OCI-LY1 (cell line): ENCODE measurements at regions not wholly inside any gene's neighbourhood (a gene's known extent, or its start where the extent isn't known, plus 50 kb on each side); places are given as distances from the start of the nearest gene placed in this dataset.

ENCODE experiments used
- H2AFZ ChIP-seq: fragments of 200-600 bp; sonication (generic), shearing (Covaris generic); 2 replicates; pipeline ENCODE4 v1.6.0; 2014; ENCODE audit warnings: antibody characterized with exemption, mild to moderate bottlenecking, low read length
- H3F3A ChIP-seq: fragments of 200-600 bp; sonication (generic), shearing (Covaris generic); 2 replicates; pipeline ENCODE4 v1.6.0; 2014; ENCODE audit warnings: mild to moderate bottlenecking, antibody characterized with exemption, low read length, moderate library complexity; ENCODE audit not compliant: insufficient read depth
- H3K27ac ChIP-seq: fragments of 200-600 bp; sonication (generic); 2 replicates; pipeline ENCODE4 v1.5.1; 2014; ENCODE audit warnings: low read length, mixed run types, mild to moderate bottlenecking, low read depth; ENCODE audit not compliant: poor library complexity, severe bottlenecking
- H3K27me3 ChIP-seq: fragments of 200-600 bp; sonication (generic); 2 replicates; pipeline ENCODE4 v1.6.0; 2014; ENCODE audit warnings: antibody characterized with exemption, mild to moderate bottlenecking, low read length, moderate library complexity; ENCODE audit not compliant: insufficient read depth
- H3K36me3 ChIP-seq: fragments of 200-600 bp; sonication (generic); 2 replicates; pipeline ENCODE4 v1.6.1; 2014; ENCODE audit warnings: mild to moderate bottlenecking, antibody characterized with exemption, low read length, moderate library complexity, mixed read lengths; ENCODE audit not compliant: insufficient read depth
- H3K4me1 ChIP-seq: fragments of 200-600 bp; sonication (generic); 2 replicates; pipeline ENCODE4 v1.5.1; 2014; ENCODE audit warnings: mild to moderate bottlenecking, low read length, moderate library complexity; ENCODE audit not compliant: insufficient read depth, severe bottlenecking
- H3K4me2 ChIP-seq: fragments of 200-600 bp; sonication (generic), shearing (Covaris generic); 2 replicates; pipeline ENCODE4 v1.6.1; 2014; ENCODE audit warnings: low read length
- H3K4me3 ChIP-seq: fragments of 200-600 bp; sonication (generic); 2 replicates; pipeline ENCODE4 v1.5.1; 2014; ENCODE audit warnings: low read length, low read depth, mild to moderate bottlenecking, mixed read lengths; ENCODE audit not compliant: poor library complexity, severe bottlenecking
- H3K79me2 ChIP-seq: fragments of 200-600 bp; shearing (Covaris generic); 2 replicates; pipeline ENCODE4 v1.6.1; 2016; ENCODE audit warnings: mixed run types, low read length, mixed read lengths; ENCODE audit not compliant: insufficient read depth
- H3K9ac ChIP-seq: fragments of 200-600 bp; sonication (generic), shearing (Covaris generic); 2 replicates; pipeline ENCODE4 v1.6.1; 2014; ENCODE audit warnings: mild to moderate bottlenecking, low read length, mixed read lengths
- H3K9me2 ChIP-seq: fragments of 200-600 bp; sonication (generic), shearing (Covaris generic); 2 replicates; pipeline ENCODE4 v1.6.1; 2014; ENCODE audit warnings: low read depth, mild to moderate bottlenecking, low read length, mixed read lengths
- H3K9me3 ChIP-seq: fragments of 200-600 bp; shearing (Covaris generic); 2 replicates; pipeline ENCODE4 v1.6.1; 2014; ENCODE audit warnings: low read length, mixed read lengths
- H4K20me1 ChIP-seq: fragments of 200-600 bp; sonication (generic), shearing (Covaris generic); 2 replicates; pipeline ENCODE4 v1.6.0; 2016; ENCODE audit warnings: mild to moderate bottlenecking, low read length; ENCODE audit not compliant: insufficient read depth
- EZH2 ChIP-seq: fragments of 200-600 bp; sonication (generic), shearing (Covaris generic); IDR thresholded peaks from 2 replicates; pipeline ENCODE4 v1.8.0; 2017; ENCODE audit warnings: borderline replicate concordance, mixed run types, mild to moderate bottlenecking, antibody characterized with exemption, low read length, moderate library complexity, mixed read lengths
- TF ChIP-seq, protein P1 (sequence below): fragments of 200-600 bp; sonication (generic), shearing (Covaris generic); IDR thresholded peaks from 2 replicates; pipeline ENCODE4 v1.5.1; 2017; ENCODE audit warnings: mild to moderate bottlenecking, antibody characterized with exemption, low read length, moderate library complexity, mixed read lengths

DNA sequence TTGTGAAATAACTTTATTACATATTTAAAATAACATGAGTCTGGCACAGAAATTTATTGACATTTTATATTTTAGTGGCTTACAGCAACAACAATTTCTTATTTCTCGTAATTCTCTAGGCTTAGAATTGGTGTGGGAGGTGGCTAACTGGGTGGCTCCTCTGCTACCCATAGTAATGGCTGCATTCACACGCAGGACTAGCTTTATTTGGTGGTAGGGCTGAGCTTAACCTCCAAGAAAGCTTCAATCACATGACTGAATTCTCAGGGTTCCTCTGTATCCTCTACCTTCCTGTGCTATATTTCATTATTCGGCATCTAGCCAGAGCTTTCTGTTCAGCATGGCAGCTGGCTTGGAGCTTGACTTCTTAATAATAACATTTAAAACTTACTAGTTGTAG lies 138.8 kb downstream of the ZWINT start:
- no peak overlapping the region for H3K27ac ChIP-seq

DNA sequence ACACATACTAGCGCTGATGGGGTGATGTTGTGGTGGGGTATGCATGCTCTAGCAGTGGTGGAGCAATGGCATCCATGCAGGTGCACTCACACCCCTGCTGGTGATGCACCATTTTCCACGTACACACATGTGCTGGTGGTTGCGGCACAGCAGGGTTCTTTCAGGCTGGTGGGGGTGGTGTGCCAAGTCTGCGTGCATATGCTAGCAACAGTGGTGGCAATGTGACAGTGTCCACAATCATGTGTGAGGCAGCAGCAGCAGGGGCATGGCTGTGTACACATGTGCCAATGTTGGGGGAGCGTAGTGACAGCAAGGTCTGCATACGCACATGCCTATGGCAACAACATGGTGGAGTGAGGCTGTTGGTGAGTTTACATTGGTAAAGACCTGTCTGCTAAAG lies 148.1 kb downstream of the ZWINT start:
- Histone ChIP-seq H3K9me2 (no peaks in the 10 kb centered on the region), H3K27ac (no peak overlapping the region), H3F3A (no peaks in the 10 kb centered on the region), H3K4me3 (no peak overlapping the region), H3K36me3 (no peaks in the 10 kb centered on the region), H3K27me3 (no peaks in the 10 kb centered on the region), H4K20me1 (no peaks in the 10 kb centered on the region), H3K9me3 (no peaks in the 10 kb centered on the region), H3K4me2 (no peak overlapping the region), H2AFZ (no peak overlapping the region), H3K9ac (no peak overlapping the region), H3K79me2 (no peaks in the 10 kb centered on the region), H3K4me1 (no peaks in the 10 kb centered on the region)
- no peak for TF ChIP-seq EZH2
- TF ChIP-seq, protein P1, sequence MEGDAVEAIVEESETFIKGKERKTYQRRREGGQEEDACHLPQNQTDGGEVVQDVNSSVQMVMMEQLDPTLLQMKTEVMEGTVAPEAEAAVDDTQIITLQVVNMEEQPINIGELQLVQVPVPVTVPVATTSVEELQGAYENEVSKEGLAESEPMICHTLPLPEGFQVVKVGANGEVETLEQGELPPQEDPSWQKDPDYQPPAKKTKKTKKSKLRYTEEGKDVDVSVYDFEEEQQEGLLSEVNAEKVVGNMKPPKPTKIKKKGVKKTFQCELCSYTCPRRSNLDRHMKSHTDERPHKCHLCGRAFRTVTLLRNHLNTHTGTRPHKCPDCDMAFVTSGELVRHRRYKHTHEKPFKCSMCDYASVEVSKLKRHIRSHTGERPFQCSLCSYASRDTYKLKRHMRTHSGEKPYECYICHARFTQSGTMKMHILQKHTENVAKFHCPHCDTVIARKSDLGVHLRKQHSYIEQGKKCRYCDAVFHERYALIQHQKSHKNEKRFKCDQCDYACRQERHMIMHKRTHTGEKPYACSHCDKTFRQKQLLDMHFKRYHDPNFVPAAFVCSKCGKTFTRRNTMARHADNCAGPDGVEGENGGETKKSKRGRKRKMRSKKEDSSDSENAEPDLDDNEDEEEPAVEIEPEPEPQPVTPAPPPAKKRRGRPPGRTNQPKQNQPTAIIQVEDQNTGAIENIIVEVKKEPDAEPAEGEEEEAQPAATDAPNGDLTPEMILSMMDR = no peak

More for the DNA sequence above, 138.8 kb downstream of the ZWINT start:
- TF ChIP-seq, protein P1 = no peak
- TF ChIP-seq EZH2 = no peak
- H3K9ac ChIP-seq = no peak overlapping the region
- no peak overlapping the region for H3K4me2 ChIP-seq
- H3K4me1 ChIP-seq = no peaks in the 10 kb centered on the region
- no peaks in the 10 kb centered on the region for H3K9me2 ChIP-seq
- H3K4me3 ChIP-seq = no peak overlapping the region
- no peaks in the 10 kb centered on the region for H3K9me3 ChIP-seq
- H2AFZ ChIP-seq = no peak overlapping the region
- no peaks in the 10 kb centered on the region for H3F3A ChIP-seq
- H3K27me3 ChIP-seq = no peaks in the 10 kb centered on the region
- no peaks in the 10 kb centered on the region for H3K79me2 ChIP-seq
- H4K20me1 ChIP-seq = no peaks in the 10 kb centered on the region
- no peaks in the 10 kb centered on the region for H3K36me3 ChIP-seq

DNA sequence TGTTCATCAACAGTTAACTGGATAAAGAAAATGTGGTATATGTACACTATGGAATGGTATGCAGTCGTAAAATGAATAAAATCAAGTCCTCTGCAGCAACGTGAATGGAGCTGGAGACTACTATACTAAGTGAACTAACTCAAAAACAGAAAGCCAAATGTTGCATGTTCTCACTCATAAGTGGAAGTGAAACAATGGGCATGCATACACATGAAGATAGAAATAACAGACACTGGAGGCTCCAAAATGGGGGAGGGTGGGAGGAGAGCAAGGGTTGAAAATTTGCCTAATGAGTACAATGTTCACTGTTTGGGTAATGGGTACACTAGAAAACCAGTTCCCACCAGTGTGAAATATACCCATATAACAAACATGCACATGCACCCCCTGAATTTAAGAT lies 179.5 kb downstream of the ZWINT start:
- no peaks in the 10 kb centered on the region for H3K36me3 ChIP-seq
- no peaks in the 10 kb centered on the region for H3F3A ChIP-seq
- H3K9ac ChIP-seq = no peak overlapping the region
- H3K4me1 ChIP-seq = no peaks in the 10 kb centered on the region
- H3K4me3 ChIP-seq = no peak overlapping the region
- no peaks in the 10 kb centered on the region for H3K79me2 ChIP-seq
- no peaks in the 10 kb centered on the region for H3K27me3 ChIP-seq
- no peak overlapping the region for H3K27ac ChIP-seq
- H3K4me2 ChIP-seq = no peak overlapping the region
- no peak overlapping the region for H2AFZ ChIP-seq
- H4K20me1 ChIP-seq = no peaks in the 10 kb centered on the region
- TF ChIP-seq EZH2 = no peak
- TF ChIP-seq, protein P1 = no peak
- no peaks in the 10 kb centered on the region for H3K9me2 ChIP-seq
- H3K9me3 ChIP-seq = no peaks in the 10 kb centered on the region
